HG03095 (cell line): ENCODE measurements at regions not wholly inside any gene's neighbourhood (a gene's known extent, or its start where the extent isn't known, plus 50 kb on each side); places are given as distances from the start of the nearest gene placed in this dataset.

Experiments
- ATAC-seq: cut with Tn5 transposase; IDR thresholded peaks from one replicate; pipeline ENCODE4 v1.9.1; 2021; ENCODE audit warnings: moderate library complexity; ENCODE audit not compliant: unreplicated experiment

DNA sequence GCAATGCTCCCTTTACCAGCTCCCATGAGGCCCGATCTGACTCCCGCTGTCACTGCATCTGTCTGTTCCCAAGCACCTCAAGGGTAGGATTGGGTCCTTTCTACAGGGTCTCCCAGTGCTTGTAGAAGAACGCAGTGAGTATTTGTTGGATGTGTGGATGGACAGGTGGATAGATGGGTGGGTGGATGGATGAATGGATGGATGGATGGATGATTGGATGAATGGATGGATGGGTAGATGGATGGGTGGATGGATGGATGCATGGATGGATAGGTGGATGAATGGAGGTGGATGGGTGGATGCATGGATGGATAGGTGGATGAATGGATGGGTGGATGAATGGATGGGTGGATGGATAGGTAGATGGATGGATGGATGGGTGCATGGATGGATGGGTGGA, 91.6 kb downstream of the HS1BP3 start:
- no peak for ATAC-seq

DNA sequence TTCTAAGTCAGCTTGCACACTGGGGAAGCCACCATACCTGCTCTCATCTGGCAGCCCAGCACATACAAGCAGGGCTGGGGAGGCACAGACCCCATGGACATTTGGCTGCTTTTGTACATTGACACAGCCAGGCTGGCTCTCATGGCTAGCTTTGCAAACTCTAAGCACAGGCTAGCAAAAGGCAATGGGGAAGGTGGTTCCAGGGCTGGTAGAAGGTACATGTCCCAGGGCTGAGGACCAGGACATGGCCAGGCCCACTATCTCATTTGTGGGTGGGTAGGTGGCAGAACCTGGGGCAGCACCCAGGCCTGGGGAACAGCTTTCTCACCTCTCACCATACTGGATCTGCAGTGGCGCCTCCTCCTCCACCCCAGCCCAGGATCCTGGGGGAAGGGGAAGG, 90.9 kb downstream of the HS1BP3 start:
- ATAC-seq: no peak

DNA sequence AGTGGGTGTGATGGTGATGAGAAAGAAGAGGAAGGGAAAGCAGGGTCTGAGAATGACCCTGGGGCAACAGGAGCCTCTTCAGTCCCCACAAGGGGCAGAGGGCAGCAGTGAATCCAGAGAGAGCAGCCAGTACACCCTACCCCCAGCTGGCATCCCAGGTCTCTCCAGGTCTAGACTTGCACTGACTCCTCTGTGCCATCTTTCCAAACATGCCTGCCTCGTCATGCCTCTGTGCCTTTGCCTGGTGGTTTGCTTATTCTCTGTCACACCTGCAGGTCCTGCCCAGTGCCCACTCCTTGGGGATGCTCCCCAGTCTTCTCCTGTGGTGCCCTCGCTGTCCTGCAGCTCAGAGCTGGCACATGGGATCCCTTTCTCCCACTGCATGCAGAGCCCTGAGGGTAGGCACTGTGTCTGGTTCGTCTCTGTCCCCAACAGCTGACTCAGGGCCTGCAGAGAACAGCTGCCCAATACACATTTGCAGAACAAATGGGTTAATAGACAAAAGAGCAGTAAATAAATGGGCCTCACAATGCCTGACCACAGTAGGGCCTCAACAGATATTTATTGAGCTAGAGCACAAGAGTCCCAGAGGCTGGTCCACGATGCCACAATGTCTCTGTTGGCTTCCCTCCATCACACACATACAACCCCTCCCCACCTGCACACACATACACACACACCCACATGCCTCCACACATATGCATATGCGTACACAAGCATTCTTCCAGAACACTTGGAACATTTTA, 89.8 kb downstream of the HS1BP3 start:
- ATAC-seq: no peak

DNA sequence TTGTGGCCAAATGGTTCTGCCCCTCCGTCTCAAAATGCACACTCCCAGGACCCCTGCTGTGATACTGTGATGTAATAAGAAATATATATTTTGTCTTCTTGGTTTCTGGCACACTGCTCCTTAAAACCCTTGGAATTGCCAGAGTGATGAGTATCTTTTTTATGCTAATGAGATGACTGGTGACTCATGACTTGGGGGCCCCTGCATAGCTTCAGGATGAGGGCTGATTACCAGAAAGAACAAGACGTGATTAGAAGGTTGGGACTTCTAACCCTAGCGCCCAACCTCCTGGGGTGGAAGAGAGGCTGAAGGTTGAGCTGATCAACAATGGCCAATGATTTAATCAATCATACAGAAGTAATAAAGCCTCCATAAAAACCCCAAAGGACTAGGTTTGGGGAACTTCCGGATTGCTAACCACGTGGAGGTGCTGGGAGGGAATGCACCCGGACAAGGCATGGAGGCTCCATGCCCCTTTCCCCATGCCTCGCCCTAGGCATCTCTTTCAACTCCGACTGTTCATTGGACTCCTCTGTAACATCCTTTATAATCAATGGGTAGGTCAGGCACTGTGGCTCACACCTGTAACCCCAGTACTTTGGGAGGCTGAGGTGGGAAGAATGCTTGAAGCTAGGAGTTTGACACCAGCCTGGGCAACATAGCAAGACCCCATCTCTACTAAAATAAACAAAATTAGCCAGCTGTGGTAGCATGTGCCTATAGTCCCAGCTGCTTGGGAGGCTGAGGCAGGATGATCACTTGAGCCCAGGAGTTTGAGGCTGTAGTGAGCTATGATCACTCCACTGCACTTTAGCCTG, 89.1 kb downstream of the HS1BP3 start:
- no peak for ATAC-seq

DNA sequence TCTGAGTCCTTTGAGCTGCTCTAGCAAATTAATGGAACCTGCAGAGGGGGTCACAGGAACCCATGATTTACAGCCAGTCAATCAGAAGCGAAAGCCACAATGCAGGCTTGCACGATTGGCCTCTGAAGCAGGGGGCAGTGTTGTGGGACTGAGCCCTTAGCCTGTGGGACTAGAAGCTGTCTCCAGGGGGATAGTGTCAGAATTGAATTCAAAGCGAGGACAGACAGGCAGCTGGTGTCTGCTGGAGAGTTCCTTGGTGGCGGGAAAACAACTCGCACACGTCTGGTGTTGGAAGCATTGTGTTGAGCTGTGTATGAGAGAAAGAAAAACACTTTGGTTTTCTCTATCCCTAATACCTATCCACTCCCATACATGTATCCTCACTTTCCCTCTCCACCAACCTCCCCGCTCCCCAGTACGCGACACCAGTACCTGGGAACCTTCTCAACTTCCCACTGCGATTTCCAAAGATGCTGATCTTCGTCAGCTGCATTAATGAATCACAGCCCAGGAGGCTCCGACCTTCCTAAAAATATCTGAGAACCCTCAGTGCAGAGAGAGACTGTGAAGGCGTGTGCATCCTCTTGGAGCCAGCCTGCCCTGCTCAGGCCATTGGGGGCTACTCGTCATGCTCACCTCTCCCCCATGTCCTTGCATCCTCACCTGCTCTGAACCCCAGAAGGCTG, 88.2 kb downstream of the HS1BP3 start:
- no peak for ATAC-seq

DNA sequence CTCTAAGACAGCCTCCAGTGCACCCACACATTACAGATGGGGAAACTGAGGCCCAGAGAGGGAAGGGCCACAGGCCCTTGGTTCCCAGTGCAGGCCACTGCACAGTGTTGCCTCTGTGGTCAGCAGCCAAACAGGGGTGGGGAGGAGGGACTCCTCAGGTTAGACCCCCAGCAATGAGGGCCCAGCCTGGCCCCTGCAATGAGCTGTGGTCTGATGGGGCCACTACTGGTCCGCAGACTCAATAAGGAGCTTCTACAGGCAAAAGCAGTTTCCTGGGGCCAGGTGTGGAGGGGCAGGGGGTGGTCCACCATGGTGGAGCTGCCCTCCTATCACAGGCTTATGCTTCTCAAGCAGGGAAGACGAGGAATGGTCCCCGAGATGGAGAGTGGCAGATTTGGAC, 87.6 kb downstream of the HS1BP3 start:
- ATAC-seq: no peak

DNA sequence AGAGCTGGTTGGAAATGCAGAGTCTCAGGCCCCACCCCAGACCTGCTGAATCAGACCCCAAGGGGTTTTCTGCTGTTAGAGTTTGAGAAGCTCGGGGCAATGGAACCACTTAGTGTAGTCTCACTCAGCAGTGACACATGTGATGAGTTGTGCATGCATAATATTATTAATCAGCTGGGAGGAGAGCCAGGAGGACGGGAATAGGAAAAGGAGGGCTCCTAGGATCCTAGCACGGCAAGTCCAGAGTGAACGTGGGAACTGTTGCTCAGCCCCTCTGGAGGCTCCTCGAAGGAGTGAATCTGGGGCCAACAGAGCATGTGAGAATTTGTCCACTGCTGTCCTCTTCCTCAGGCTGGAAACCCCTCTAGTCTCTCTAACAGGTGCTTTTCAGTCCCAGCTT, 87.1 kb downstream of the HS1BP3 start:
- no peak for ATAC-seq

DNA sequence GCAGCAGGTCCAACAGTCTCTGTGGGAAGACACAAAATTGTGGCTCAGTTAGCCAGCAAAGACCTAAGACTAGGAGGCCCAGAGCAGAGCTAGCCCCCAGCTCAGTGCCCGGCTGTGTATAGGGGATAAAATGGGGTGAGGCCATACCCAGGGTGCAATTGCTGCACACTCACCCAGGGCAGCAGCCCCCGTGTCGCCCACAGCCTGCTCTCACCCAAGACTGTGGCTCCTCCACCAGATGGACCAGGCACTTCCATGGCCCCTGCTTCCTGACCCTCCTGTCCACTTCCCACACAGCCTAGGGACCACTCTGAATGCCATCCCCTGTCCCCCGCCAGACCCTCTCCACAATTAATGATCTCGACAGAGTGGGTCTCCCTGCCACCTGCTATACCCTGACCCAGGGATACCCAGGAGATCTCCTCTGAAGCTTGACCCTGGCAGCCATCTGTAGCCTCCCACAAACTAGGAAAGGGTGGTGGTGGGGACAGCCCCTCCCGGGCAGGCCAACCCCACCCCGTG, 85.7 kb downstream of the HS1BP3 start:
- ATAC-seq: no peak

DNA sequence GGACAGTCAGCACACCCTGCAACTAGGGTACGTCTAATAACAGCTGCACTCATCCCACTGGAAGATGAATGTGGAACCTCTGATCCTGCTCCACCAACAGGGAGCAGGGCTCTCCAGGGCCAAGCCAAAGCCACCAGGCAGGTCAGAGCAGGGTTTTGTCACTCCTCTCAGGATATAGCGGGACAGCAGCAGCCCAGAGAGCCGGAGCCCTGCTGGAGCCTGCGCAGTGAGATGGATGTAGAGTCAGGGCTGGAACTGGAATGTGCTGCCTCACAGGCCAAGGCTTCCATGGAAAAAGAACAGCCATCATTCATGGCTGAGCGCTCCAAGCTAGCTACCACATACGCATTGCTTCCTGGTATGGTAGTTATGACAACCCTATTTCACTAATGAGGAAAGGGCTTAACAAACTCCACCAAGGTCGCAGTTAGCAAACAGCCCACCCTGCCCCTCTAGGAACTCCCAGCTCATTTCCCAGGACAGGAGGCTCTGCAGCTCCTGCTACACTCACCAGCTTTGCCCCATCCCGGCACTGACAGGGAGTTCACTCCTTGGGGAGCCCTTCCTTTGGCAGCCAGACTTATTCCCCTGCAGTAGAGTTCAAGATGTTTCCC, 85.2 kb downstream of the HS1BP3 start:
- no peak for ATAC-seq

DNA sequence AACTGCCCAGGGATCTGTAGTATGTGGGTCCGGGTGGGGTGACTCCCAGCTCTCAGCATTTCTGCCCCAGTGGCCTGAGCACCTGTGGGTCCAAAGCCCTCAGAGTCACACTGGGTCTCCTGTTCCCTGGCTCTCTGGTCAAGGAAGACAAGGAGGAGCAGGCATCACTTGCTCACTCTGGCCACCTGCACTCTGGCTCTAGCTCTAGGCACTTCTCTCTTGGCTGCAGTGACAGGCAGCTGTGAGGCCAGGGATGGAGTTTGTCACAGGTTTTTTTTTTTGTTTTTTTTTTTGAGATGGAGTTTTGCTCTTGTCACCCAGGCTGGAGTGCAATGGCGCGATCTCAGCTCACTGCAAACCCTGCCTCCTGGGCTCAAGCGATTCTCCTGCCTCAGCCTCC, 84.6 kb downstream of the HS1BP3 start:
- ATAC-seq: no peak

DNA sequence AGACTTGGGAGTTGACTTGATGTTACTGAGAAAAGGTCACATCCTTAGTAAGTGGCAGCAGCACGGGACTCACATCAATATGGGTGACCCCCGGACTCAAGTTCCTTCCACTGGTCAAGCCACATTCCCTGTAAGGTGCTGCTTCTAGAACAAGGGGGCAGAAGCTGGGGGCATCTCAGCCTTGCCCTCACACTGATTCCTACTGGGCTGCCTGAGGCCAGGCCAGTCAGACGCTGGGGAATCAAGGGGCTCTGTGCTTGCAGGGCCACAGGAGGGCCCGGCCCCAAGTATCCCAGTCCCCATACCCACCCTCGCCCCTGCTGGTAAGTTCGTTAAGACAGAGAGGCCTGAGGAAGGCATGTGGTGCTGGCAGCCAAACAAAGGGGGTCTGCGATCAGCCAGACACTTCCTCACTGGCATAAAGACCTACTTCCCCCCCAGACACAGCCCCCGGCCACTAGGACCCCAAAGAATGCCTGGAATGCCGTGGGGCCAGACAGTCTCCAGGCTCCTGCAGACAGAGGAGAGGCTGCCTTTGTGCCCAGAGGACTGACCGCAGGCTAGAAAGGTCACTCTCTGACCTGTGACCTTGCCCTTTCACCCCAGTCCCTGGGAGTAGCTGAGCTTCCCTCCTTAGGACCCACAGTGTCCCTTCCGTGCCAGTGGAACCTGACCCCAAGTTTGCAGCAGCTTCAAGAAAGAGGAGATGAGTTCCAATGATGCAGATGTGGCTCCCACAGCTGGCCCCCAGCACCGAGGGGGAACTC, 83.6 kb downstream of the HS1BP3 start:
- ATAC-seq: no peak
